Erythroblast (primary cell): ENCODE measurements at regions not wholly inside any gene's neighbourhood (a gene's known extent, or its start where the extent isn't known, plus 50 kb on each side); places are given as distances from the start of the nearest gene placed in this dataset.
"Not testable (repeated sequence)": the region's sequence is repeated elsewhere in the genome, so short reads cannot be mapped to it uniquely, and the experiment has no call there.

Source experiments
- DNase-seq, 2 experiments: peaks; one replicate each; lab custom pipeline; 2025; lab: John Stamatoyannopoulos, UW
- GATA1 ChIP-seq: IDR thresholded peaks from 2 replicates; pipeline ENCODE4 v1.6.1; 2011; ENCODE audit warnings: low read depth, mild to moderate bottlenecking, control low read depth, low read length, moderate library complexity
- POLR2A ChIP-seq: IDR thresholded peaks from 2 replicates; pipeline ENCODE4 v1.6.1; 2011; ENCODE audit warnings: mild to moderate bottlenecking, low read length

DNA sequence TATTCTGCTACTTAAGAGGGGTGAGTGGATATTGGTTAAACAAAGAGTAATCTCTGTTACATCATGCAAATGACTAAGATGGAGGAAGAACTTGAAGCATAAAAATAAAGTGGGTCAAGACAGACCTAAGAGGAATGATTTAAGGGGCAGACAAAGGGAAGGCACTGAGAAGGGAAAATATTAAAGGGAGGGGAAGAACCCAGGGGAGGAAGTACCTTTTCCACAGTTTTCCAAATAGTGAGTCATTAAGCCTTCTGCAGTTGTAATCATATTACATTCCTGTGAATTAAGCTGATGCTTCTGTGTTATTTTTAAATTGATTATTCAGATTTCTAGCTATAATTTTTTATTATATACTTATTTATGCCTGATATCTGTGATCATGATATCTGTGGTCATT lies 253.3 kb downstream of the CENPC start:
- TF ChIP-seq POLR2A (no peak), GATA1 (no peak)

DNA sequence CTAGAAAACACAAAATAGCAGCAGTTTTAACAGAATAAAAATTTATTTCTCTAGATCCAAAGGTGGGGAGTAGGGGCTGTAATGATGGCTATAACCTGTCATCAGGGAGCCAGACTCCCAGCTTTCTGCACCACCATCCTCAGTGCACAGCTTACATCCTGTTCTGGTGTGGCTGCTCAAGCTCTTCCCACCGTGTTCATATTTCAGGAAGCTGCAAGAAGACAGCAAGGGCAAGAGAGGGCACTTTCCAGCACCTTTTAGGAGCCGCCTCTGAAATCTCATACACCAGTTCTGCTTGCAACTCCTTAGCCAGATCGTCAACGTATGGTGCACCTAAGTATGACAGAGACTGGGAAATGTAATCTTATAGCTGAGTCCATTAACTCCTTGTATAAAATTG lies 253.7 kb downstream of the CENPC start:
- DNase-seq, result no peak
- TF ChIP-seq POLR2A (no peak), GATA1 (no peak)

More for the DNA sequence above, 253.3 kb downstream of the CENPC start:
- DNase-seq, result no peak

DNA sequence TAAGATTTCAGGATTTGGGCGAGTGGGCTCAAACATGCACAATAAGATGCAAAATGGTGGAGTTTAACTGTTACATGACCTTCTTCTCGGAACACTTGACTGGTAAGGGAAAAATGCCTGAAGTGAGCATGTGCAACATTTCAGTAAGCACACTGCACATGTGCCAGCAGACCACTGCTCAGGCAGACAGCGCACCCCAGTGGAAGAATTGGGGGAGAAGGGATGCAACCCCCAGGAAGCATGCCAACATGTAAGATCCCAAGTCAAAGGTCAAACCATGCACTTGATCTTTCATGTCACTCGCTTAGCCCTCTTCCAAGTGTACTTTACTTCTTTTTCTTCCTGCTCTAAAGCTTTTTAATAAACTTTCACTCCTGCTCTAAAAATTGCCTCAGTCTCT lies 256.3 kb downstream of the CENPC start:
- no peak for TF ChIP-seq POLR2A
- TF ChIP-seq GATA1, result no peak
- DNase-seq, result peak; percentile 52 to 58

DNA sequence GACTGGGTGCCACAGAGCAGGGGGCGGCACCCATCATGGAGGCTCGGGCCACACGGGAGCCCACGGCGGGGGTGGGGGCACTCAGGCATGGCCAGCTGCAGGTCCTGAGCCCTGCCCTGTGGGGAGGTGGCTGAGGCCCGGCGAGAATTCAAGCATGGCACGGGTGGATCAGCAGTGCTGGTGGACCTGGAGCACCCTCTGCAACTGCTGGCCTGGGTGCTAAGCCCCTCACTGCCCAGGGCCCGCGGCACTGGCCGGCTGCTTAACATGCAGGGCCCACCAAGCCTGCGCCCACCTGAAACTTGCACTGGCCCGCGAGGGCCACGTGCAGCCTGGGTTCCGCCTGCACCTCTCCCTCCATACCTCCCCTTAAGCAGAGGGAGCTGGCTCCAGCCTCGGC lies 258.6 kb downstream of the CENPC start:
- no peak for DNase-seq
- TF ChIP-seq GATA1 (no peak), POLR2A (no peak)

DNA sequence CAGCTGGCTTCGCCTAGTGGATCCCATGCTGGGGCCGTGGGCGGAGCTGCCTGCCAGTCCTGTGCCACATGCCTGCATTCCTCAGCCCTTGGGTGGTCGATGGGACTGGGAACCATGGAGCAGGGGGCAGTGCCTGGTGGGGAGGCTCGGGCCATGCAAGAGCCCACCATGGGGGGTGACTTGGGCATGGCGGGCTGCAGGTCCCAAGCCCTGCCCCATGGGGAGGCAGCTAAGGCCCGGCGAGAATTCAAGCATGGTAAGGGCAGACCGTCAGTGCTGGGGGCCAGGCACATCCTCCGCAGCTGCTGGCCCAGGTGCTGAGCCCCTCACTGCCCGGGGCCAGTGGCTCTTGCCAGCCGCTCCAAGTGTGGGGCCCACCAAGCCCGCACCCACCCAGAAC lies 262.6 kb downstream of the CENPC start:
- TF ChIP-seq GATA1, result no peak
- TF ChIP-seq POLR2A, result no peak

DNA sequence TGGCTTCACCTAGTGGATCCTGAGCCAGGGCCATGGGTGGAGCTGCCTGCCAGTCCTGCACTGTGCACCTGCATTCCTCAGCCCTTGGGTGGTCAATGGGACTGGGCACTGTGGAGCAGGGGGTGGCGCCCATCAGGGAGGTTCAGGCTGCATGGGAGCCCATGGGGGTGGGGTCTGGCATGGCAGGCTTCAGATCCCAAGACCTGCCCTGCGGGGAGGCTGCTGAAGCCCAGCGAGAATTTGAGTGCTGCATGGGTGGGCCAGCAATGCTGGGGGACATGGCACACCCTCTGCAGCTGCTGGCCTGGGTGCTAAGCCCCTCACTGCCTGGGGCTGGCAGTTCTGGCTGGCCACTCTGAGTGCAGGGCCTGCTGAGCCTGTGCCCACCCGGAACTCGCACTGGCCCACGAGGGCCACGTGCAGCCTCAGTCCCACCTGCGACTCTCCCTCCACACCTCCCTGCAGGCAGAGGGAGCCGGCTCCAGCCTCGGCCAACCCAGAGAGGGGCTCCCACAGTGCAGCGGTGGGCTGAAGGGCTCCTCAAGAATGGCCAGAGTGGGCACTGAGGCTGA lies 270.0 kb downstream of the CENPC start:
- DNase-seq, result no peak
- TF ChIP-seq GATA1 (no peak), POLR2A (no peak)

More for the DNA sequence above, 262.6 kb downstream of the CENPC start:
- DNase-seq, result no peak

DNA sequence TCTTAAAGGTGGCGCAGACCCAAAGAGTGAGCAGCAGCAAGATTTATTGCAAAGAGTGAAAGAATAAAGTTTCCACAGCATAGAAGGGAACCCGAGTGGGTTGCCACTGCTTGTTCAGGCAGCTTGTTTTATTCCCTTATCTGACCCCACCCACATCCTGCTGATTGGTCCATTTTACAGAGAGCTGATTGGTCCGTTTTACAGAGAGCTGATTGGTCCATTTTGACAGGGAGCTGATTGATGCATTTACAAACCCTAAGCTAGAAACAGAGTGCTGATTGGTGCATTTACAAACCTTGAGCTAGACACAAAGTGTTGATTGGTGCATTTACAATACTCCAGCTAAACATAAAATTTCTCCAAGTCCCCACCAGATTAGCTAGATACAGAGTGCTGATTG lies 270.6 kb downstream of the CENPC start:
- DNase-seq, result not testable (repeated sequence)

DNA sequence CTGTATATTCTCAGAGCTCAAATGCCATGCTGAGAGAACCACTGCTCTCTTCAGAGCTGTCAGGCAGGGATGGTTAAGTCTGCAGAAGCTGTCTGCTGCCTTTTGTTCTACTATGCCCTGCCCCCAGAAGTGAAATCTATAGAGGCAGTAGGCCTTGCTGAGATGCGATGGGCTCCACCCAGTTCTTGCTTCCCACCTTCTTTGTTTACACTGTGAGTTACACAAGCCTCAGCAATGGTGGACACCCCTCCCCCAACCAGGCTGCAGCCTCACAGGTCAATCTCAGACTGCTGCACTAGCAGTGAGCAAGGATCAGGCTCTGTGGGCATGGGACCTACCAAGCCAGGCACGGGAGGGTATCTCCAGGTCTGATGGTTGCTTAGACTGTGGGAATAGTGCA lies 271.6 kb downstream of the CENPC start:
- TF ChIP-seq GATA1 (no peak), POLR2A (no peak)
- no peak for DNase-seq

DNA sequence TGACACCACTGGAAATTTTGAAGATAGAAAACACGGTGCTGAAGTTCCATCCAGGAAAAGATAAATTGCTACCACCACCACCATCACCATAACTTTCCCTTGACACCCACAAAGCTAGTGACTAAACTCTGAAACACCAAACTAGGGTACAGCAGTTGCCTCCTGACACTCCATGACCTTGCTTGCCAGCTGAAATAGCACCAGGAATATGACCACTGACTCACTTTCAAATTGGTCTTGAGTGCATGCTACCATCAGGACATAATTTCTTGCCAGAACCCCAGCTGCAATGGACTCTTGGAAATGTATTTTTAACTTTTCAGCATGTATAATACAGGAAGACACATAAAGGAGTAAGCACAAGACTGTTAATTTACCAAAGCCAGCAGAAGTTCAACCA lies 283.3 kb downstream of the CENPC start:
- no peak for DNase-seq
- TF ChIP-seq POLR2A, result no peak
- no peak for TF ChIP-seq GATA1

DNA sequence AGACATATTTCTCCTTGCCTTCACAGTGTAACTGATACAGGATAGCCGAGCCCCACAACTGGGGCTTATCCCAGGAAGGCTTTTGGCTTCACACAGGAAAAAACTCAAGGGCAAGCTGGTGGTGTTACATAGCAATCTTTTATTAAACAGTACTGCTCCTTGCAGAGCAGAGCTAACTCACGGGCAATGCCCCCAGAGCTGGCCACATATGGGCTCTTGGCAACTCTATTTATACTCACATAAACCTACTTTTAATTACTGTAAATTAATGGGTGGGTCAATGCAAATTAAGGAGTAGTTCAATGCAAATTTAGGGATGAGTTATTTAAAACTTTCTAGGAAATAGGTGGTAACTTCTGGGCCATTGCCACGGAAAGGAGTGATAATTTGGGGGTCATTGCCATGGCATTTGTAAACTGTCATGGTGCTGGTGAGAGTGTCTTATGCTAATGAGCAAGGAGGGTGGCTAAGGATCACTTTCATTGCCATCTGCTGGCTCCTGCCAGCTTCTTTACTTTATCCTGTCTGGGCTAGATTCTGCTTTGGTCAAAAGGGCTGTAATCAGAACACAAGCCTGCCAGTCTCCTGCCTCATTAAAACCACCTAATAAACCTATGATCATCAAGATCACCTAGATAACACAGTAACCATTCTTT lies 288.8 kb downstream of the CENPC start:
- no peak for TF ChIP-seq GATA1
- no peak for TF ChIP-seq POLR2A
- DNase-seq, result no peak

DNA sequence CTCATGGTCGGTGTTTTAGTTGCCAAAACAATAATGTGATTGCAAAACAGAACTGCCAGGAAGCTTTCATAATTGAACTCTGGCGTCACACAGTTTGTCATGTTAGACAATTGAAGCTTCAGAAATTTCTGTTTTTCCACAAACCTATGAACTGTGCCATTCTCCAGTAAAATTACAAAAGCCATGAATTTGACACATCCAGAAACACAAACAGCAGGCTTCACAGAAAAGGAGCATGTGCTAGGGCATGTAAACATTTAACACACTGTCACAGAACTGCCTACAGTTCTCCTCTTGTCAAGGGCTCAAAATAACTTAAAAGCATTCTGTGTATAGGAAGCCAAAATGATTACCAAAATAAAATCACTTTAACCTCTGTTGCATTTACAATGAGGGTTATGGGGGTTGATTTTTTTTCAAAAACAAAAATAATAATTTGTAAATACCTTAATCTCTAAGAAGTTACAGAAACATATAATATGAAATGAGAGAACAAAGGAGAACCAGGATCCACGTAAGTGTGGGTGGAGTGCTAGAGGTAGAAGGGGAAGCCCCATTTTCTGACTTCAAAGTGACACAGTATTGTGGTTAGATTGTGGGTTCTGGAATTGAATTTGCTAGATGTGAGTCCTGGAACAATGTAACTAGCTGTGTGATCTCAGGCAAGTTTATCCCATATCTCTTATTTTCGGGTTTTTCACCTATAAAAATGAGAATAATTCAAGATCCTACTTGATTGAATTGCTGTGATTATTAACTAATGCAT lies 295.0 kb downstream of the CENPC start:
- no peak for DNase-seq
- TF ChIP-seq POLR2A (no peak), GATA1 (no peak)

DNA sequence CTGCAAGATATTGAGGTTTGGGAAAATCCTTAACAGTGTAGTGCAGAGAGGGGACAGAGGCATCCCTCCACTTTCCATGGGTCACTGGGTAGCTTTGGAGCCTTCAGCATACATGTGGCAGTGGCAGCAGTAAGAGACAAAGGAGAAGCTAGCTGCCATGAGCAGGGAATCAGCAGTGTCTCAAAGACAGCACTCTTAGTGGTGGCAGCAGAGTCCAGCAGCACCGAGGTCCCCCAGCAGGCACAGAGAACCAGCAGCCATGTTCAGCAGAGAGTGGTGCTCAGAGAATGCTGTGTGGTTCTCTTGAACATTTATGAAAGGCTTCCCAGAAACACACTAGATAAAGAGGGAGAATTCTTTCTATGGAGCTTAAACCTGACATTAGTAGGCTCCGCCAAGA lies 308.5 kb downstream of the CENPC start:
- DNase-seq, result no peak
- TF ChIP-seq GATA1, result no peak
- TF ChIP-seq POLR2A, result no peak

DNA sequence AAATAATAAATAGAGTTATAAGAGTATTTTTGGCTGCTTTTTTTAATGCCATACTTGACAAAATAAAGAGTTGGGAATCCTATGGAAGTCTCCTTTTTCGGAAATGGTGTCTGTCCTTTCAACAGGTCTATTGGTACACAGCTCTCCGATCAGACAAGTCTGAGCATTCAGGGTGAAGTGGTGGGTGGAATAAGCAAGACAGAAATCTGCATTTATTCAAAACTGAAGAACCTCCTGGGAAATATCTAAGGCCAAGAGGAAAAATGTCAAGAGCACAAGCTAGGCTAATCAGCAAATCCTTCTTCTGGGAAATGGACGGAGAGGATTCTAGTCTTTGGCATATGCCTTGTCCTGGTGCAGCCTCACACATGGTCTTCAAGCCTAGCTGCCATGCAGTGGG lies 309.0 kb downstream of the CENPC start:
- TF ChIP-seq POLR2A (no peak), GATA1 (no peak)
- DNase-seq, result no peak

DNA sequence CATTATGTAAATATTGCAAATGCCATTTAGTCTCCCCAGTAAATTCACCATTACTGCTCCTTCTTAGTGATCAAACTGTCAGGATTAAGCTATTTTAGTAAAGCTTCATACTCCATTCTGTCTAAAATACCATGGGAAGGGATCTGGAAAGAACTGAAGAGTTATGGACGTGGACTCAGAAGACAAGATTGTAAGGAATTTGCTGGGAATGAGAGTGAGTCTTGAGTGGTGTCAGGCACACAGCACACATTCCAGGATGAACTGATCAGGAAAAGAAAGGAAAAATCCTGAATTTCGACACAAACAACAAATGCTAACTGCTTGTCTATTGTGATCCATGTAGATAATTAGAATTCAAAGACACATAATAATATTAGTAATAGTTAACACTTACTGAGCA lies 311.0 kb downstream of the CENPC start:
- TF ChIP-seq POLR2A (no peak), GATA1 (no peak)
- no peak for DNase-seq

DNA sequence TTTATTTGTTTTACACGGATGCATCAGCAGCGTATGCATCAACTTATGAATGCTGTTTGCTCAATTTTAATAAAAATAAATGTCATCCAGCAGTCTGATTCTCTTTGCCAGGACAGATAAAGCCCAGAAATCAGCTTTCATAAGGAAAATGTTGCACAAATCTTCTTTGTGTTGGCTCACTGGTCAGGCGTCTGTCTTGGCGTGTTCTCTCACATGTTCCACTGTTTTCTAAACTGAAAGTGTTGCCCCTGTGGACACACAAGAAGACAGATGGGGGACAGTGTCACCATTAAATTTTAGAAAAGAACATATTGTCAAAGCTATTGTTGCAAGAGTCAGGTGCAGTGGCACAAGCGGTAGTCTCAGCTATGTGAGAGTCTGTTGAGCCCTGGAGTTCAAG lies 316.2 kb downstream of the CENPC start:
- TF ChIP-seq GATA1 (no peak), POLR2A (no peak)
- no peak for DNase-seq
